PC-9 (cell line): ENCODE measurements at regions not wholly inside any gene's neighbourhood (a gene's known extent, or its start where the extent isn't known, plus 50 kb on each side); places are given as distances from the start of the nearest gene placed in this dataset.

Experiments
- EZH2 ChIP-seq: fragments of 200-600 bp; sonication (generic); IDR thresholded peaks from 2 replicates; pipeline ENCODE4 v1.8.0; 2017; ENCODE audit warnings: antibody characterized with exemption, low read depth
- TF ChIP-seq, protein P1 (sequence below): fragments of 200-600 bp; sonication (generic); conservative IDR thresholded peaks from 2 replicates; pipeline ENCODE4 v1.6.1; 2017; ENCODE audit warnings: mixed run types, antibody characterized with exemption, mild to moderate bottlenecking, moderate library complexity

DNA sequence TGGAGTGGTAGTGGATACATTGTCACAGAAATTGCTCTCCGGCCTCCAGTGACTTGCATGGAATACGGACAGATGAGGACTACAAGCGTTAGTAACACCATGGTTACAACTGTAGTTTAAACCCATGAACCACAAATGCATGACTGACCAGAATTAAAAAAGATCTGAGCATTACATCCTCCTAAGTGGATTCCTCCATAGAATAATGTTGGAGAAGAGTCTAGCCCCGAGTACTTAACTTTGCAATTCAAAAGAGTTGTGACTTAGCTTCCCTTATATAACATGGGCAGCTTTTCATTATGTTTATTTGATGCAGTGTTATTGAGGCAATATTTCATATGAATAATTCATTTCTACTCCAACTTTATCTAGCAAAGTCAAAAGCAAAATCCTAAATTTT is 457.2 kb upstream of the TMPO start:
- TF ChIP-seq, protein P1, sequence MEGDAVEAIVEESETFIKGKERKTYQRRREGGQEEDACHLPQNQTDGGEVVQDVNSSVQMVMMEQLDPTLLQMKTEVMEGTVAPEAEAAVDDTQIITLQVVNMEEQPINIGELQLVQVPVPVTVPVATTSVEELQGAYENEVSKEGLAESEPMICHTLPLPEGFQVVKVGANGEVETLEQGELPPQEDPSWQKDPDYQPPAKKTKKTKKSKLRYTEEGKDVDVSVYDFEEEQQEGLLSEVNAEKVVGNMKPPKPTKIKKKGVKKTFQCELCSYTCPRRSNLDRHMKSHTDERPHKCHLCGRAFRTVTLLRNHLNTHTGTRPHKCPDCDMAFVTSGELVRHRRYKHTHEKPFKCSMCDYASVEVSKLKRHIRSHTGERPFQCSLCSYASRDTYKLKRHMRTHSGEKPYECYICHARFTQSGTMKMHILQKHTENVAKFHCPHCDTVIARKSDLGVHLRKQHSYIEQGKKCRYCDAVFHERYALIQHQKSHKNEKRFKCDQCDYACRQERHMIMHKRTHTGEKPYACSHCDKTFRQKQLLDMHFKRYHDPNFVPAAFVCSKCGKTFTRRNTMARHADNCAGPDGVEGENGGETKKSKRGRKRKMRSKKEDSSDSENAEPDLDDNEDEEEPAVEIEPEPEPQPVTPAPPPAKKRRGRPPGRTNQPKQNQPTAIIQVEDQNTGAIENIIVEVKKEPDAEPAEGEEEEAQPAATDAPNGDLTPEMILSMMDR, result no peak
- no peak for TF ChIP-seq EZH2
